ENCODE measurements at regions not wholly inside any gene's neighbourhood (a gene's known extent, or its start where the extent isn't known, plus 50 kb on each side); places are given as distances from the start of the nearest gene placed in this dataset.

- no peak for FAIRE-seq
Measured at GRCh38 chr2:149902081-149902480, 314.5 kb upstream of the MMADHC start.

GRCh38 chr2:149901231-149901859, 313.8 kb upstream of the MMADHC start:
- FAIRE-seq = no peak
- DNase-seq (ENCODE audit: insufficient read length) = no peak
- TF ChIP-seq POLR2A (IDR thresholded peaks at IDR 0.05; ENCODE audit: low read depth, low read length) (no peak), TAF1 (IDR thresholded peaks at IDR 0.05; ENCODE audit: borderline replicate concordance, low read depth, low read length) (no peak), POLR2AphosphoS5 (IDR thresholded peaks at IDR 0.05; ENCODE audit: low read depth, low read length) (no peak)

More at GRCh38 chr2:149902081-149902480, 314.5 kb upstream of the MMADHC start:
- TF ChIP-seq POLR2A (IDR thresholded peaks at IDR 0.05; ENCODE audit: low read depth, low read length) (no peak), POLR2AphosphoS5 (IDR thresholded peaks at IDR 0.05; ENCODE audit: low read depth, low read length) (no peak), TAF1 (IDR thresholded peaks at IDR 0.05; ENCODE audit: borderline replicate concordance, low read depth, low read length) (no peak)
- no peak for DNase-seq (ENCODE audit: insufficient read length)

- no peak for FAIRE-seq
- TF ChIP-seq TAF1 (IDR thresholded peaks at IDR 0.05; ENCODE audit: borderline replicate concordance, low read depth, low read length) = no peak
- TF ChIP-seq POLR2A (IDR thresholded peaks at IDR 0.05; ENCODE audit: low read depth, low read length) = no peak
- no peak for TF ChIP-seq POLR2AphosphoS5 (IDR thresholded peaks at IDR 0.05; ENCODE audit: low read depth, low read length)
- DNase-seq (ENCODE audit: insufficient read length) = no peak
Measured at GRCh38 chr2:149899390-149899789, 311.8 kb upstream of the MMADHC start.

- TF ChIP-seq POLR2AphosphoS5 (IDR thresholded peaks at IDR 0.05; ENCODE audit: low read depth, low read length) (no peak), TAF1 (IDR thresholded peaks at IDR 0.05; ENCODE audit: borderline replicate concordance, low read depth, low read length) (no peak), POLR2A (IDR thresholded peaks at IDR 0.05; ENCODE audit: low read depth, low read length) (no peak)
- DNase-seq (ENCODE audit: insufficient read length) (no peak), FAIRE-seq (no peak)
Measured at GRCh38 chr2:149894760-149895159, 307.2 kb upstream of the MMADHC start.

- DNase-seq (ENCODE audit: insufficient read length) (no peak), FAIRE-seq (no peak)
- TF ChIP-seq POLR2AphosphoS5 (IDR thresholded peaks at IDR 0.05; ENCODE audit: low read depth, low read length) (no peak), TAF1 (IDR thresholded peaks at IDR 0.05; ENCODE audit: borderline replicate concordance, low read depth, low read length) (no peak), POLR2A (IDR thresholded peaks at IDR 0.05; ENCODE audit: low read depth, low read length) (no peak)
Measured at GRCh38 chr2:149894226-149894625, 306.7 kb upstream of the MMADHC start.

- TF ChIP-seq POLR2A (IDR thresholded peaks at IDR 0.05; ENCODE audit: low read depth, low read length) (no peak), TAF1 (IDR thresholded peaks at IDR 0.05; ENCODE audit: borderline replicate concordance, low read depth, low read length) (no peak), POLR2AphosphoS5 (IDR thresholded peaks at IDR 0.05; ENCODE audit: low read depth, low read length) (no peak)
- no peak for FAIRE-seq
- DNase-seq (ENCODE audit: insufficient read length) = no peak
Measured at GRCh38 chr2:149892563-149892962, 305.0 kb upstream of the MMADHC start.

GRCh38 chr2:149885946-149886345, 298.4 kb upstream of the MMADHC start:
- FAIRE-seq = no peak

GRCh38 chr2:149885468-149885867, 297.9 kb upstream of the MMADHC start:
- DNase-seq (ENCODE audit: insufficient read length) (no peak), FAIRE-seq (no peak)
- TF ChIP-seq POLR2AphosphoS5 (IDR thresholded peaks at IDR 0.05; ENCODE audit: low read depth, low read length) (no peak), POLR2A (IDR thresholded peaks at IDR 0.05; ENCODE audit: low read depth, low read length) (no peak), TAF1 (IDR thresholded peaks at IDR 0.05; ENCODE audit: borderline replicate concordance, low read depth, low read length) (no peak)

More at GRCh38 chr2:149885946-149886345, 298.4 kb upstream of the MMADHC start:
- TF ChIP-seq POLR2AphosphoS5 (IDR thresholded peaks at IDR 0.05; ENCODE audit: low read depth, low read length) = no peak
- TF ChIP-seq POLR2A (IDR thresholded peaks at IDR 0.05; ENCODE audit: low read depth, low read length) = no peak
- TF ChIP-seq TAF1 (IDR thresholded peaks at IDR 0.05; ENCODE audit: borderline replicate concordance, low read depth, low read length) = no peak
- no peak for DNase-seq (ENCODE audit: insufficient read length)

- FAIRE-seq (no peak), DNase-seq (ENCODE audit: insufficient read length) (no peak)
- TF ChIP-seq POLR2A (IDR thresholded peaks at IDR 0.05; ENCODE audit: low read depth, low read length) (no peak), POLR2AphosphoS5 (IDR thresholded peaks at IDR 0.05; ENCODE audit: low read depth, low read length) (no peak), TAF1 (IDR thresholded peaks at IDR 0.05; ENCODE audit: borderline replicate concordance, low read depth, low read length) (no peak)
Measured at GRCh38 chr2:149884871-149885270, 297.3 kb upstream of the MMADHC start.

- DNase-seq (ENCODE audit: insufficient read length) (no peak), FAIRE-seq (no peak)
- TF ChIP-seq POLR2AphosphoS5 (IDR thresholded peaks at IDR 0.05; ENCODE audit: low read depth, low read length) (no peak), TAF1 (IDR thresholded peaks at IDR 0.05; ENCODE audit: borderline replicate concordance, low read depth, low read length) (no peak), POLR2A (IDR thresholded peaks at IDR 0.05; ENCODE audit: low read depth, low read length) (no peak)
Measured at GRCh38 chr2:149877913-149878312, 290.3 kb upstream of the MMADHC start.

GRCh38 chr2:149877074-149877473, 289.5 kb upstream of the MMADHC start:
- no peak for TF ChIP-seq POLR2A (IDR thresholded peaks at IDR 0.05; ENCODE audit: low read depth, low read length)
- no peak for TF ChIP-seq TAF1 (IDR thresholded peaks at IDR 0.05; ENCODE audit: borderline replicate concordance, low read depth, low read length)
- TF ChIP-seq POLR2AphosphoS5 (IDR thresholded peaks at IDR 0.05; ENCODE audit: low read depth, low read length) = no peak
- FAIRE-seq (no peak), DNase-seq (ENCODE audit: insufficient read length) (no peak)

GRCh38 chr2:149873936-149874335, 286.4 kb upstream of the MMADHC start:
- TF ChIP-seq POLR2AphosphoS5 (IDR thresholded peaks at IDR 0.05; ENCODE audit: low read depth, low read length) (no peak), POLR2A (IDR thresholded peaks at IDR 0.05; ENCODE audit: low read depth, low read length) (no peak), TAF1 (IDR thresholded peaks at IDR 0.05; ENCODE audit: borderline replicate concordance, low read depth, low read length) (no peak)
- FAIRE-seq (no peak), DNase-seq (ENCODE audit: insufficient read length) (no peak)
